ENCODE measurements at regions not wholly inside any gene's neighbourhood (a gene's known extent, or its start where the extent isn't known, plus 50 kb on each side); places are given as distances from the start of the nearest gene placed in this dataset.
"Not testable (repeated sequence)": the region's sequence is repeated elsewhere in the genome, so short reads cannot be mapped to it uniquely, and the experiment has no call there.

DNA sequence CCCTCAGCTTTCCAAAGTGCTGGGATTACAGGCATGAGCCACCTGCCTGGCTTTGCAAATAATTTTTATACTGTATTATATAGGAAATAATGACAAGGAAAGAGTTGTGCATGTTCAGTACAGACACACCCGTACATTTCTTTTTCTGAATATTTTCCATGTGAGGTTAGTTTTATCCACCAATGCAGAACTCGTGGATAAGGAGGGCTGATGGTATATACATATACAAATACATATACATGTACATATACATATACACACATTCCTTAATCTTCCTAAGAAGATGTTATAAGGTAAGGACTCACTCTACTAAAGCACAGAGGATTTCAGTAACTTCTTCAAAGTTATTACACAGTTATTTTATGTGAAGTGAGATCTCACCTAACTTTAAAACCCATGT, 925.8 kb downstream of the C4orf33 start:
- no peak for DNase-seq

DNA sequence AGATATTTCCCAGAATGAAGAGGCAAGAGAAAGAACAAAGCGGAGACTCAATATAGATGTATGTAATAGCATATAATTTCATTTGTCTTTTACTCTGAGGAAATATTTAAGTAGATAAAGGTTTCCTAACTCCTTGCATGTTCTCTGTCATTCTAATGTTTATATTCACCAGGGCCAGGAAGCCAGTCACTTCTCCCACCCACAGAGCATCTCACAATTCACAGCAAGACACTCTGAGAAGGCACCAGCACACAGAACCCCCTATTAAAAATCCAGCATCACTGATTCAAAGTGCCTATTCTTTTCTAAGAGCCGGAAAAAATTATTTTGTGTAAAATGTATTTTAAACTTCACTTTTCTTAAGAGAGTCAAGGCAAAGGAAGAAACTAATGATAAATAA, 927.1 kb downstream of the C4orf33 start:
- no peak for DNase-seq

DNA sequence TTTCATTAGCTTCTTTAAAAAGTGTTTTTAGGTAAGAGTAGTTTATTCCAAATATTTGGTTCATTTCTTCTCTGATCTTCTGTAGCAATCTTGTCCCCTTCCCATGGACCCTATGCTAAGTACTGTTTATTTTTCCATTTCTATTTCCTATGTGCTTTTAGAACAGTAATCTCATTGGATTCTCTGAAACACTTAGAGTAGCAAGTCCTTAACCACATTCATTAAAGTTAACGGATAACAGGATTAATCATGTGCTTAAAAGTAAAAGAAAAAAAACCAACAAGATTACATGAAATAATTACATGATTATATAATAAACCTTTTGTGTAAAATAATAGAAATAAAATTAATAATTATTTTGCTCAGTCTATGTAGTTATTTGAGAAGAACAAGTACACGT, 929.7 kb downstream of the C4orf33 start:
- DNase-seq, result no peak

DNA sequence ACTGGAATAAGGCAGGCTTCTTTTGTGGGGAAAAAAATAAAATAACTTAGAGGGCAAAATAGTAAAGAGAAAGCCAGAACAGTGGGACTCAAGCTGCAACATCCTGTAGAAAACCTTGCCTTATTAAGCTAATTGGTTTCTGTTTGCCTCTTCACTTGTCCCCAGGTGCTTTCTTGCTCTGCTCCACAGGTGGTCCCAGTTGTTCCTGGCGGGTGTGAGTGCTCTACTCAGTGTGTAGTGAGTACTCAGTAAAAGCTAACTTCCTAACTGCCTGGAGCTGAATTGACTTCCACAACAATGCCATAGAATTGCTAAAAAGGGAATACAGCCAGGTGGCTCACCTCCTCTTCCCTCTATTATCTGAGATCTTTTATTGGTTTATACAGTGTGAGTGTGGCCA, 930.2 kb downstream of the C4orf33 start:
- no peak for DNase-seq

DNA sequence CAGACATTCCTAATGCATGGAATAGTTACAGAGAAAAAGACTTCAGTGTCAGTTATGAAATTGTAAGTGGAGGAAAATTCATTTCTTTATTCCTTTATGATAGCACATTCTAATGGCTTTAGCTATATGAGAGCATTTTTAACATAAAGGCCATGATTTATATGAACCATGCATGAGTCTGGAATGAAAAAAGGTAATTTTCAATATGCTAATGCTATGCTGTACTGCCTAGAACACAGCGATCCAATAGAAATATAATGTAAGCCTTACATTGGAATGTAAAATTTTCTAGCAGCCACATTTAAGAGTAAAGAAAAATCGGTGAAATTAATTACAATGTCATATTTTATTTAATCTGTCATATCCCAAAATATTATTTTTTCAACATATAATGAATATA, 932.0 kb downstream of the C4orf33 start:
- DNase-seq, result no peak

DNA sequence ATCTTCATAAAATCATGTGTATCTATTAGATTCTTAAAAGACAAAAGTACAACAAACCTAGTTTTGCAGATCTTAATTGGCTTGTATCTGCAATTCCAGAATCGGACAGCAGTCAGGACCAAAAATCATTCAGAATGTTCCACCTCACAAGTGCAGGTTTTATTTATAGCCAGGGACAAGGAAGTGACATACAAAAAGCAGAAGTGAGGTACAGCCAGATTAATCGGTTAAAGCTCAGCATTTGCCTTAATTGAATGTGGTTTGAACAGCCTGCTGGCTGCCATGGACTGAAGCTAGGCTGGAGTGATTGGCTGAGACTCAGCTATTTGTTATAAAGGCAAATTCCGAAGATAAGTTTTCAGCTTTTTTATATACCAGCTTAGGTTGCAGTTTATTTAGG, 932.6 kb downstream of the C4orf33 start:
- peak in 2 of 4 experiments; percentile 1 to 13 for DNase-seq

DNA sequence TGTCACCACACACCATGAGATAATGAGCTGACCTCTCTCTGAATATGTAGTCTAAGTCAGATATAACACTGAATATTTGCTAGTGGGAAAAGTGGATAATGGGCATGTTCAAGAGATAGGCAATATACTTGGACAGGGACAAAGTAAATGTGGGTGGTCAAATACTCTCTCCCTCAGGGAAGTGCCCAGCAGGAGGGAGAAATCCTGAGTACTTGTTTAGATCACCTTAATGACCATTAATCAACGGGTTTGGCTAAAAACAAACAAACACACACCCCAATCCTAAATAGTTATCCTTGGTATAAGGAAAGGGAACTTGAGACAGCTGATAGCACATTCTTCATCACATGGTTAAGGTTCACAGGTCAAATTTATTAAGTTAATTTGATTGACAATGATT, 933.5 kb downstream of the C4orf33 start:
- DNase-seq, result no peak

DNA sequence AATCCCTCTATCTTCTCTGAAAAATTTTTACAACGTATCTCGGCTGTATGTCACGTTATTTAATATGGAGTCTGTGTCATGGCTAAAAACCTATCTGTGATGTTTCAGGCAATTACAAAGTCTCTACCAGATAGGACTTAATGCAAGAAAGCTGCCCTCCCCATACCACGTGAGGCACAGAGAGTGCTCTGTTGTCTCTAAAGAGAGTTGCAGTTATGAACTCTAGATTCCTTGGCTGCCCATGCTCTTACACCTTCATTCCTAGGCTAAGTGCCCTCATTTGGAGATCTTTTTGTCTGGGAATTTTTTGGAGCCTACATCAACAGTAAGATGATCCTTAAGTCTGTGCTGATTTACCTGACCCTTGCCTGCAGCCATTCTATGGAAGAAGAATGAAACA, 935.9 kb downstream of the C4orf33 start:
- DNase-seq, result no peak

DNA sequence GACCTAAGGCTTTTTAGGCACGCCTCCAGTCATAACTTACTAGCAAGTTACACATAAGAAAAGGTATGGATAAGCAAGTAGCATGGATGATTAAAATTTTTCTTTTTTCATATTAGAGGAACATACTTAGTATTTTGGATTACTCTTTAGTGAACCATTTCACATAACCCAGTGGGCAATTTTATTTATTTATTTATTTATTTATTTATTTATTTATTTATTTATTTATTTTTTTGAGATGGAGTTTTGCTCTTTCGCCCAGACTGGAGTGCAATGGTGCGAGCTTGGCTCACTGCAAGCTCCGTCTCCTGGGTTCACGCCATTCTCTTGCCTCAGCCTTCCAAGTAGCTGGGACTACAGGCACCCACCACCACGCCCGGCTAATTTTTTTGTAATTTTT, 937.7 kb downstream of the C4orf33 start:
- DNase-seq, result not testable (repeated sequence)

DNA sequence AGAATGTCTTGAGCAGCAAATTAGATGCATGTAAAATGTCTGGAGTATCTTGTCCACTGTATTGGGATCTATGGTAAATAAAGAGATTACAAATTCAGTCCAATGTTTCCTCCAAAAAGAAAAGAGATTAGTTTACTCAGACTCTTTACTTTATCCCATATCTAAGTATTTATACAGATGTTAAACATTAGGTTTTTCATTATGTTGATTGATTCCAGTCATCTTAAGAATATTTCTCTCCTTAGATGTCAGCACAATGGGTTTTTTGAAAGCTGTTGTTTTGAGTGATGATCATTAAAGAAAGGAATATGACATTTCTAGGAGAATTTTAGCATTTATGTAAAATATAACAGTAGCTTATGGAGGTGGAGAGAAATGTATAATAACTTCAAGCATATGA, 938.9 kb downstream of the C4orf33 start:
- DNase-seq, result no peak

DNA sequence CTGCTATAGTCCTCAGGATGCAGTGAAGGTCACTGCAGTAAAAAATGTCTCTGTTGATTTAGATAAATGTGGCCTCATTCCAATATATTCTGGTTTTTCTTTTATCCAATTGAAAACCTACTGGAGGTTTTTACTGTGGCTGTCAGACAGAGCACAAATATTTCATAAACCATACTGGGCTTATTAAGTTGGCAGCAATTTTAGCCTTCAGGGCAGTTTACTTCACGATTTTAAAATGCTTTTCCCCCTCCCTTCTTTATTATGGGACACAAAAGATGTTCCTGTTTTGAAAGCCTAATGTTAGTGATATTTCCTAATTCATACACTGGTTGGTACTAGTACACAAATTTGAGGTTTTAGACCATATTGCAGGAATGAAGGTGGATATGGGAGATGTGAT, 939.4 kb downstream of the C4orf33 start:
- DNase-seq, result no peak

DNA sequence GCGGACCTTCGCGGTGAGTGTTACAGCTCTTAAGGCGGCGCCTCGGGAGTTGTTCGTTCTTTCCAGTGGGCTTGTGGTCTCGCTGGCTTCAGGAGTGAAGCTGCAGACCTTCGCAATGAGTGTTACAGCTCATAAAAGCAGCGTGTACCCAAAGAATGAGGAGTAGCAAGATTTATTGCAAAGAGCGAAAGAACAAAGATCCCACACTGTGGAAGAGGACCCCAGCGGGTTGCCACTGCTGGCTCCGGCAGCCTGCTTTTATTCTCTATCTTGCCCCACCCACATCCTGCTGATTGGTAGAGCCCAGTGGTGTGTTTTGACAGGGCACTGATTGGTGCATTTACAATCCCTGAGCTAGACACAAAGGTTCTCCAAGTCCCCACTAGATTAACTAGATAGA, 941.9 kb downstream of the C4orf33 start:
- DNase-seq, result not testable (repeated sequence)

DNA sequence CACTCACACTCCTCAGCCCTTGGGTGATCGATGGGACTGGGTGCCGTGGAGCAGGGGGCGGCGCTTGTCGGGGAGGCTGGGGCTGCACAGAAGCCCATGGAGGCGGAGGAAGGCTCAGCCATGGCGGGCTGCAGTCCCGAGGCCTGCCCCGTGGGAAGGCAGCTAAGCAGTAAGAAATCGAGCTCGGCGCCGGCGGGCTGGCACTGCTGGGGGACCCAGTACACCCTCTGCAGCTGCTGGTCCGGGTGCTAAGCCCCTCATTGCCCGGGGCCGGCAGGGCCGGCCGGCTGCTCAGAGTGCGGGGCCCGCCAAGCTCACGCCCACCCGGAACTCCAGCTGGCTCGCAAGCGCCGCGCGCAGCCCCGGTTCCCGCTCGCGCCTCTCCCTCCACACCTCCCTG, 942.6 kb downstream of the C4orf33 start:
- not testable (repeated sequence) for DNase-seq

DNA sequence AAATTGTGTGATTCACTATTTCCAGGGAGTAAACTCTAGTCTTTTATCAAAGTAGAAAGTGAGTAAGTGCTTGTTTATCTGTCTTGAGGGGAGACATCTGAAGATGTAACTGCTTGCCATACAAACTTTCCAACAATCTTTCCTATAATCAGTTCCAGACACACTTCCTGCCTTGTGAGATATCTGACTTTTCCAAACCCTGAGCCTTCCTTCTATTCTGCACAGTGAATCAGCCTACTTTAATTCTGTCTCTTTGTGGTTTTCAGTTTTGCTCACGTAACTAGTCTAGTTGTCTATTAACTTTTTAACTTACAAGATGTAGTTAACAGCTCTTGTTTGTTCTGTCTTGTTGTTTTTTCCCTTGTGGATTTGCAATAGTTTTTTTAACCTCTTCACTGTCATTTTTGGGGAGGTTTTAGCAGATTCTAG, 947.8 kb downstream of the C4orf33 start:
- no peak for DNase-seq

DNA sequence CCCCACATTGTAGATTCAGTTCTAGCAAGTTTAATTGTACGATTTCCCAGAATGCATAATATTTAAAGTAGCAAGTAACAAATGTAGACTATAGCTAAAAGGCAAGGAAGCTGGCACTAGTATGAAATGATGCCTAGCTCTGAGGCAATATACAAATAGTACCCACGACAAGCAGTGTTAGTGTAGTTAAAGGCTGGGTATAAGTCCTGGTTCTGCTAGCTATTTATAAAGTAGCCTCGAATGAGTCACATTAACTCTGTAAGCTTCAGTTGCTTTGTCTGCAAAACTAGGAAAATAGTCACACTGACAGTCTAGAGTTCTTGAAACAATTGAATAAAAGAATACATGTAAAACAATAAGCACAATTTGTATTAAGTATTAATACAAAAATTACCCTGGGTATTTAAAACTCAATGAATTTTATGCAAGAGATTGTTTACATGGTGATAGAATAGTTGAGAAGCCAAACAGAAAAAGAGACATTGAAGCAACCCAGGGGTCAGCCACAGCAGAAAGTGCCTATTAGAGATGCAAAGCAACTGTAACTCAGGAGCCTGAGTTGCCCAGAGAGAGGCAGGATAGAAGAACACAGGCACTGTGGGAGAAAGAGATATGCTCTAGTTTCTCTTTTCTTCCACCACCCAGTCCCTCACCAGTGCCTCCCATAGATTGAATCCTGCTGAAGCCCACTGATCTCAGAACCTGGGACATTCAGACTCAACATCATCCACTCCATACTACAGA, 949.0 kb downstream of the C4orf33 start:
- no peak for DNase-seq

DNA sequence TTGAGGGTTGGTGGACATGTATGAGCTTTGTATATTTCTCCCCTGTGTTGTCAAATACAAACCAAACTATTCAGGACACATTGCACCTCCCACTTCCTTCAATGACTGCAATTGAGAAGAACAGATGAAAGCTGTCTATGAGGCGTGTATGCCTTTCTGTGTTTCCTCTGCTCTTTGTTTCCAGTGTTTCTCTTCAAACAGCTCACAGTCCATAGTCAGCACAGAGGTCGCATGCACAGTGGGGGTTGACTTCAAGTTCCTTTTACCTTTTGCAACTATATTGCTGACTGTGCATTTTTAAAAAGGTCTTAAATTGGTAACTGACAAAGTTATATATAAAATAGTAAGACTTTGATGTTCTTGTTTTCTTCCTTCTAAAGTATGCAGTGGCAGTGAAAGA, 957.8 kb downstream of the C4orf33 start:
- no peak for DNase-seq

DNA sequence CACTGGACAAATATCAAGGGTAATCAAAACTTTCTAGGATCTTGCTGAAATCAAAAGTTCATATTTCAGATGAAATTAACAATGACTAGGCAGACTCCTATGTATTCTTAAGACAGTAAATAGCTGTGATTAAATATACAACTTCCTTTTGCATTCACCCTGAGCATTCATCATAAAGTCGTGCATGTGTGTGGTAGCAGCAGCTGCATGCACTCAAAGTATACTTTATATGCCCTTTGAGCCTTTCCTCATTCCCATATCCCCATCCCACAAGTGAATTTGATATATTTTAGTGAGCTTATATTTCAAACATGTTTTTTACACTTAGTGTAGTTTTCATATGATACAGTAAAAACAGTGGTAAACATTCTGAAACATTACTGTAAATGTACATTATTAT, 959.0 kb downstream of the C4orf33 start:
- no peak for DNase-seq

DNA sequence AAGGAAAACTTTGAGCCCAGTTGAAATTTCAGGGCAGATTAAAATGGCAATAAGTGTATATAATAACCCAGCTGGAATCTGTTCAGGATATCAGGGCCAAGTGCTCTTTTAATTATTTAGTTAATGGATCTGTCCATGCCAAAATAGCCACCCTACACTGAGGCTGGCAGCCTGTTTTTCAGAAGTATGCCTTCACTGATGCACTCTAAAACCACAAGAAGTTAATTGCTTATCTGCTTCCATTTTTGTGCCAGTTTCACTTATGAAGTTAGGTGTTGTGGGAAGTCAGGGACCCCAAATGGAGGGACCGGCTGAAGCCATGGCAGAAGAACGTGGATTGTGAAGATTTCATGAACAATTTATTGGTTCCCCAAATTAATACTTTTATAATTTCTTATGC, 960.3 kb downstream of the C4orf33 start:
- DNase-seq, result no peak

DNA sequence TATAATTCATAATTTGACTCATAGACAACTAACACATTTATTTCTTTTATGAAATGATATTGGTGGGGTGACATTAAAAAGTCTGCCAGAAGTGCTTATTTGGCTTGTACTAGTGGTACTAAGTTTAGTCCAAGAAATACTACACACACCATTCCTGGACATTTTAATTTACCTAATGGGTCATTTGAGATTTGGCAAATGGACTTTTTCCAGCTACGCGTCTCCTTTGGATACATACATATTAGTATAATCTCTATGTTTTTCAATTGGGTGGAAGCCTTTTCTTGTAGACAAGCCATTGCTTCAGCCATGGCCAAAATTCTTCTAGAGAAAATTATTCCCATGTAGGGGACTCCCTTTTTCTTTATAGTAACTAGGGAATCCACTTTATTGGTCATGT, 968.5 kb downstream of the C4orf33 start:
- DNase-seq, result no peak

DNA sequence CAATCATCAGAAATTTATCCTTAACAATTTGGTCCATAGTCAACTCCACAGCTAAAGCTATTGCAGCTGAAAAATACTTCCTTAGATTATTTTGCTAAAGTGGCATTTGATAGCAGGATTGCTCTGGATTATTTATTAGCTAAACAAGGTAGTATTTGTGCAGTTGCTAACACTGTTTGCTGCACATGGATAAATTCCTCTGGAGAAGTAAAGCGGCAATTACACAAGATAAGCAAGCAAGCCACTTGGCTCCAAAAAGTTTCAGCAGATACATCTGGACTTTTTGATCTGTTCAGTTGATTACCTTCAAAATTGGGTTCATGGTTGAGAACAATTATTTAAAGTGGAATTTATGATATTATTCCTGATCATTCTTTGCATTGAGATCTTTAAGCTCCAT, 971.5 kb downstream of the C4orf33 start:
- no peak for DNase-seq

DNA sequence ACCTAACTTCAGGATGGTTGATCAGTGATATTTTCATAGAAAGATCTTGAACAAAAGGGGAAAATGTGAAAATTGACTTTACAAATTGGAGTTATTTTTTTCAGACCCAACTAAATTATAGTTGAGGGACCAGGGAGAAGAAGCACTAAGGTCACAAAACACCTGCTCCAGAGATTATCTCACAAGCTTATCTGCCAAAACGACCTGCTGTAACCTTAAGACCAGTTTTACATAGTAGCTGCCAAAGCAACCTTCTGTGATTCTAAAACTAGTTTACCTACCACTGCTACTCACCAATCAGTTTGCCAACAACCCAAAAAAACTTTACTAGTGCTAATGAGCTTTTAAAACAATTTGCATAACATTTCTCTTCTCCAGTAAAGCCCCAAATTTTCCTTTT, 972.1 kb downstream of the C4orf33 start:
- DNase-seq, result no peak

DNA sequence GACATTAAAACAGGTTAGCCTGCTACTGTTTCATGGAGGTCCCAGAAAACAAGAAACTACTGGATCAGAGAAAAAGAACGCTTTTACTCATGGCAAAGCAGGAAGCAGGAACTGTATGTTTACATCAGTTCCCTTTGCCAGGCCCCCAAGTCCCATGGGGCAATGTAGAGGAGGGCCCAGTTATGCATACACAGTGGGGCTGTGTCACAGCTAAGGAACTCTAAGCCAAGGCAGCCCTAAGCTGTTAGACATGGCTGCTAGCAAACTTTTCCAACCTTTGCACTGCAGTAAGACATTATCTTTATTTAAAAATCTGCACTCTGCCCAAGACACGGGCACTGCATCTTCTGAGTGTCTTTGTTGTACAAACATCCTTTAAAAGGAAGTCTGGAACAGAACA, 975.8 kb downstream of the C4orf33 start:
- no peak for DNase-seq

DNA sequence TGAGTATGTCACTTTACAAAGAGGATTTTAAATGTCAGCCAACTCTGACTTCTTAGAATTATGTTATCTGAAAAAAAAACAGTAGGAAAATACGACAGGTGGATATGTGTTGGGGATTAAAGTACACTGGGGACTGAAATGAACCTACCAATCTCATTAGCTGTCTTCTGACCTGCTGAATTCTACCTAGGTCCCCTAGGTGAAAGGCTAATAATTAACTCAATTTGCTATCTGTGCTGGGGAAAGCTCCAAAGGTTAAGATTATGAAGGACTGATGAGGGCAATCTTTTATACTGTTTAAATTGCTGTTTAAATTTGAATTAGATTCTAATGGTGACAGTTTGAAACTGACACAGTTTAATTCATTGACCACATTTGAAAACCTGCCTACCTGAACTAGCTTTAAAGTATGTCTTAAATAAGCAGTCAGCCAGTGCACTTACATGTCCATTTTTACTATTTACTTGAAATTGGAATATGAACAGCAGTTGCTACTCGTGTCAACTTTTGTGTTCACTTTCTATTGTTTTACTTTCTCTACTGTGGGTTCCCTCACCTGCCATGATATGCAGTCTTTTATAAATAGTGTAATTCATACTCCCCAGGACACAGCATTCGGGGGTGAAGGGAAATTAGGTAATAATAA, 977.3 kb downstream of the C4orf33 start:
- DNase-seq, result no peak

DNA sequence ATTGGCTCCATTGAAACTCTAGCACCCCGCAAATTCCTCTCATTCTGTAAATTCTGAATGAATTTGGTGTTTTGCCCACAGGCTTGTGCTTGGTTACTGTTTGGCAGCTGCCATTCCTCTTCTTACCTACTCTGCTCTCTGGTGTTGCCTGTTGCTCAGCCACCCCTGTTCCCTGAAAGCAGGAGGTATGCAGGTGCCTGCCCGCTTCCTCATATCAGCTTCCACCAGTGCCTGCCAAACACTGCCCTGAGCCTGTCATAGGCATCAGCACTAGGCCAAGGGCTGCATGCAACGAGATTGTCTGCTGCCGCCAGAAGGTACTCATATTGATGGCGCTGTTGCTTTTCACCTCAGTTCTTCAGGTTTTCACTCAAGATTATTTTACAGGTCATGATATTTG, 978.1 kb downstream of the C4orf33 start:
- no peak for DNase-seq

DNA sequence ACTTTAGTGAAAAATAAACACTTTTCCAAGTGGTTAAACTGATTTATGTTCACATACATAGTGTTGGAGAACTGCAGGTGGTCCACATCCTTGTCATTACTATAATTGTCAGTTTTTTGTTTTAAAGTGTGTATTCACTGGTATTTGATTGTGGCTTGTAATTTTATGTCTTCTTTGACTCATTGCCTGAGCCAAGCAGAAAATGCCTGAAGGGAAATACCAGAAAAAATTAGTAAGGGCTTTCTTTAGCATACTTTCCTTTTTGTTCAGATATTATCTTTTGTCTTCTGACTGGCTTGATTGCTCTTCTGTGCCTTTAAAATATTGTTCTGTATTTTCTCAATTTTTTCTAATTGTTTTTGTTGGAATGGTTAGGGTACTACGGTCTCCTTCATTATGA, 981.3 kb downstream of the C4orf33 start:
- no peak for DNase-seq

All from suppressor macrophage (primary cell).